ENCODE measurements at regions not wholly inside any gene's neighbourhood (a gene's known extent, or its start where the extent isn't known, plus 50 kb on each side); places are given as distances from the start of the nearest gene placed in this dataset.

GRCh38 chr3:111286746-111287145 is 215.1 kb downstream of the NECTIN3 start:
- FAIRE-seq (no peak), DNase-seq (no peak)
- no peaks in the 10 kb centered on the region for H3K4me1 ChIP-seq (ENCODE audit: control insufficient read depth in 2 of 3, insufficient read depth in 2 of 3, low read depth in 1 of 3, low read length in 3 of 3)
- intact Hi-C loops (cut with DNase I): no loop called here
- H3K9ac ChIP-seq (ENCODE audit: low read length in 3 of 3): no peak overlapping the region
- no peaks in the 10 kb centered on the region for H3K36me3 ChIP-seq (ENCODE audit: control insufficient read depth in 2 of 3, insufficient read depth in 3 of 3, low read length in 3 of 3)
- no peaks in the 10 kb centered on the region for H3K27me3 ChIP-seq (ENCODE audit: control insufficient read depth, insufficient read depth, low read length)
- H3K27ac ChIP-seq (ENCODE audit: low read depth in 2 of 2, low read length in 2 of 2): no peak overlapping the region
- no peaks in the 10 kb centered on the region for H3K9me3 ChIP-seq (ENCODE audit: control insufficient read depth in 2 of 3, insufficient read depth in 1 of 3, low read length in 3 of 3)
- no peak overlapping the region for H3K4me3 ChIP-seq (ENCODE audit: low read length in 3 of 3)
- no peak for TF ChIP-seq CTCF (IDR thresholded peaks at IDR 0.05; ENCODE audit: borderline replicate concordance, extremely low read depth, insufficient read depth)

DNA sequence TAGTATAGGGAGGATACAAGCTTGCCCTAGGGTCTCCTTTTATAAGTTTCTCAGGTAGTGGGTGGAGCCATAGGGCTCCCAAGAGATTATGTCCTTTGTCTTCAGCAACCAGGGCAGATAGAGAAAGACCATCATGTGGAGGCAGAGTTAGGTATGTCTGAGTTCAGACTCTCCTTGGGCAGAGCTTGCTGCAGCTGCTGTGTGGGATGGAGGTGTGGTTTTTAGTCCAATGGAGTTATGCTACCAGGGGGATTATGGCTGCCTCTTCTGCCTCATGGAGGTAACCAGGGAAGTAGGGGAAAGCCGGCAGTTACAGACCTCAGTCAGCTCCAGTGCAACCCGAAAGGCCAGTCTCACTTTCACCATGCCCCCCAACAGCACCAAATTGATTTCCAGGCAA is 220.5 kb downstream of the NECTIN3 start:
- no peak for TF ChIP-seq CTCF (IDR thresholded peaks at IDR 0.05; ENCODE audit: borderline replicate concordance, extremely low read depth, insufficient read depth)
- H3K9ac ChIP-seq (ENCODE audit: low read length in 3 of 3): no peak overlapping the region
- intact Hi-C loops (cut with DNase I): no loop called here

DNA sequence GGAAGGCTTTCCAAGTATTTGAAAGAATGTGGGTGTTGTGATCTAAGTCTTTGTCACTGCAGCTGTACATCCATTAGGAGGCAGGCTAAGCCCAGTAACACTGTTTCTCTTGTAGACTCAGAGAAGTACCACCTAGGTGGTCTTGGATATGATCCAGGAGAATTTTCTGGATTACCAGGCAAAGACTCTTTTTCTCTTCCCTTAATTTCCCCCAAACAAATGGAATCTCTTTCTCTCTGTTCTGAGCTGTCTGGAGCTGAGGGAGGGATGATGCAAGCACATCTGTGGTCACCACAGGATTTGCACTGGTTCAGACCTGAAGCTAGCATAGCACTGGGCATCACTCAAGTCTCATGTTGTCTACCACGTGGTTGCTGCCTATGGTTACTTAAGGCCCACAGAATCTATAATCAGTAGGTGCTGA is 227.6 kb downstream of the NECTIN3 start:
- H3K9ac ChIP-seq (ENCODE audit: low read length in 3 of 3): no peak overlapping the region
- no peak for TF ChIP-seq CTCF (IDR thresholded peaks at IDR 0.05; ENCODE audit: borderline replicate concordance, extremely low read depth, insufficient read depth)
- DNase-seq (no peak), FAIRE-seq (no peak)
- no peaks in the 10 kb centered on the region for H3K4me1 ChIP-seq (ENCODE audit: control insufficient read depth in 2 of 3, insufficient read depth in 2 of 3, low read depth in 1 of 3, low read length in 3 of 3)
- H3K4me3 ChIP-seq (ENCODE audit: low read length in 3 of 3): no peak overlapping the region
- H3K27me3 ChIP-seq (ENCODE audit: control insufficient read depth, insufficient read depth, low read length): no peaks in the 10 kb centered on the region
- intact Hi-C loops (cut with DNase I): no loop called here
- no peak overlapping the region for H3K27ac ChIP-seq (ENCODE audit: low read depth in 2 of 2, low read length in 2 of 2)
- no peaks in the 10 kb centered on the region for H3K9me3 ChIP-seq (ENCODE audit: control insufficient read depth in 2 of 3, insufficient read depth in 1 of 3, low read length in 3 of 3)
- H3K36me3 ChIP-seq (ENCODE audit: control insufficient read depth in 2 of 3, insufficient read depth in 3 of 3, low read length in 3 of 3): no peaks in the 10 kb centered on the region

More for the DNA sequence above, 220.5 kb downstream of the NECTIN3 start:
- no peak overlapping the region for H3K27ac ChIP-seq (ENCODE audit: low read depth in 2 of 2, low read length in 2 of 2)
- FAIRE-seq (no peak), DNase-seq (no peak)
- H3K4me3 ChIP-seq (ENCODE audit: low read length in 3 of 3): no peak overlapping the region
- no peaks in the 10 kb centered on the region for H3K4me1 ChIP-seq (ENCODE audit: control insufficient read depth in 2 of 3, insufficient read depth in 2 of 3, low read depth in 1 of 3, low read length in 3 of 3)
- H3K9me3 ChIP-seq (ENCODE audit: control insufficient read depth in 2 of 3, insufficient read depth in 1 of 3, low read length in 3 of 3): no peaks in the 10 kb centered on the region
- H3K36me3 ChIP-seq (ENCODE audit: control insufficient read depth in 2 of 3, insufficient read depth in 3 of 3, low read length in 3 of 3): no peaks in the 10 kb centered on the region
- H3K27me3 ChIP-seq (ENCODE audit: control insufficient read depth, insufficient read depth, low read length): no peaks in the 10 kb centered on the region

DNA sequence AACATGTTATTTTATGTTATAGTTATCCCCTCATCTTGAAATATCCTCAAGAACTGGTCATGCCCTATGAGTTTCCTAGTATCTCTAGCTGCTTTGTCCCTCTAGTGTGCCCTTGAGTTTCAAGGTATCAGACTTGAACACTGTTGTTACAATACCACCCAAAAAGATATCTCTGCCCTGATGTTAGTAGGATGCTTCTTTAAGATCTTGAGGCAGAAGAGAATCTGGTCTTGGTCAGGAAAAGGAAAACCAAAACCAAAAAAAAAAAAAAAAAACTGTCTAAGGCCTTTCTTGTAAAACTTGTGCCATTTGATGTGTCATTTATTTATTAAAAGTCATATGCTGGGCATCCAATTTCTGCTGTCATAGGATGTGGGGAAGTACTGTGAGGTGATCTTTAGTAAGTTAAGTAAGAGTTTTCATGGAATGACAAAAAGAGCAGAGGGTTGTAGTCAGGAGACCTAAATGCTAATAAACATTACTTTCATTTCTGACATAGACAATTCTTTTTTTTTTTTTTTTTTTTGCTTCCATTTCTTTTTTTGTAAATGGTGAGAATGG is 229.7 kb downstream of the NECTIN3 start:
- DNase-seq (no peak), FAIRE-seq (no peak)
- intact Hi-C loops (cut with DNase I): no loop called here
- Histone ChIP-seq H3K9me3 (ENCODE audit: control insufficient read depth in 2 of 3, insufficient read depth in 1 of 3, low read length in 3 of 3) (no peaks in the 10 kb centered on the region), H3K27ac (ENCODE audit: low read depth in 2 of 2, low read length in 2 of 2) (no peak overlapping the region), H3K27me3 (ENCODE audit: control insufficient read depth, insufficient read depth, low read length) (no peaks in the 10 kb centered on the region), H3K36me3 (ENCODE audit: control insufficient read depth in 2 of 3, insufficient read depth in 3 of 3, low read length in 3 of 3) (no peaks in the 10 kb centered on the region), H3K4me1 (ENCODE audit: control insufficient read depth in 2 of 3, insufficient read depth in 2 of 3, low read depth in 1 of 3, low read length in 3 of 3) (no peaks in the 10 kb centered on the region), H3K9ac (ENCODE audit: low read length in 3 of 3) (no peak overlapping the region), H3K4me3 (ENCODE audit: low read length in 3 of 3) (no peak overlapping the region)
- TF ChIP-seq CTCF (IDR thresholded peaks at IDR 0.05; ENCODE audit: borderline replicate concordance, extremely low read depth, insufficient read depth): no peak

Measured in kidney (tissue), 13 donors.